CD4-positive, alpha-beta T cell treated with Interleukin-12 subunit alpha and Interleukin-12 subunit beta, for 1 hour (primary cell): ENCODE measurements at regions not wholly inside any gene's neighbourhood (a gene's known extent, or its start where the extent isn't known, plus 50 kb on each side); places are given as distances from the start of the nearest gene placed in this dataset.
"Not testable (repeated sequence)": the region's sequence is repeated elsewhere in the genome, so short reads cannot be mapped to it uniquely, and the experiment has no call there.

Experiments used
- DNase-seq: peaks from one replicate; pipeline ENCODE4 v3.0.0-alpha.2; 2020

DNA sequence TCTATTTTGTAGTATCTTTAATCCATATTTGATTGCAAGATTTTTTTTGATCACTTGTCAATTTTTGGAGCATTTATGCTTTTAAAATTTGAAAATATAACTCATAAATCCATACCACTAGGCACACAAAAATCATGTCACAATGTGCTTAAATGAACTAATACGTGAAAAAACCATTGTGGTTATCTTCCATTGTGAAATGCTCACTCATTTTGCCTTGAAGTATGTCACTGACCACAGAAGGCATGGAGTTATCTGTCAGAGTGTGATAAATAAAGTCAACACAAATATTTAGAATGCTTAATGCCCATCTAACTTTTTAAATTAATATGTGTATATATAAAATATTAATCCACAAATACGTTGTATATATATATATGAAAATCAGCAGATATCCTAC, 347.2 kb downstream of the PTPRC start:
- DNase-seq: no peak

DNA sequence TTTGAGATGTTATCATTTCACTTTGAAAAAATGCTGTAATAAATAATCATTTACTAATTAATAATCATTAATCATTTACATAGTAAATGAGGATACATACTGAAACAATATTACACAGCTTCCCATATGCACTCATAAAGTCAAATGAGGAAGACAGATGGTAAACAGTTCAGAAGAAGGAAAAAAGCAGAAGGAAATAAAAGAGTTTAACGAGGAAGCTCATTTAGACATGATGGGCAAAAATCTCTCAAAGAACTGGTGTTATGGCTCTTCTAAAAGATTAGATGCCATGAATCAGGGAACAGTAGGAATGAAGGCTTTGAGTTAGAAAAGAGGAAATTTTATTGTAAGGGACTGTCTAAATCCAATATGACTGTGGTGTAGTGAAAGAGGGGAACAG, 347.6 kb downstream of the PTPRC start:
- no peak for DNase-seq

DNA sequence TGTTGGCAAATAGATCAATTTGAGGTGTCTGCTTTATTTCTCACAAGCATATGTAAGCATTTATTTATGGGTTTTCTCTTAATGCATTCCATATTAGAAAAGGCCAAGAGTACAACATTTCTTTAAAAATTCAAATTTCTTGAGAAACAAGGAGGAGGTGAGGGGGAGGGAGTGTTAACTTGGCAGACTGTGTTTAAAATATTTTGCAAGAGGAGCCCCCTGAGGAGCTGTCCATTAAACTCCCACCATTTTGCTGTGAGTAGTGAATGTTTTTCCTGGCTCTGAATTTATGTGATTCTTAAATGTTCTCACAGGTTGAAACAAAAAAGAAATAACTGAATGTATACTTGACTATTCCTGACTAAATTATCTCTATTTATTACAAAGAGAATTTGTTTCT, 363.8 kb downstream of the PTPRC start:
- no peak for DNase-seq

DNA sequence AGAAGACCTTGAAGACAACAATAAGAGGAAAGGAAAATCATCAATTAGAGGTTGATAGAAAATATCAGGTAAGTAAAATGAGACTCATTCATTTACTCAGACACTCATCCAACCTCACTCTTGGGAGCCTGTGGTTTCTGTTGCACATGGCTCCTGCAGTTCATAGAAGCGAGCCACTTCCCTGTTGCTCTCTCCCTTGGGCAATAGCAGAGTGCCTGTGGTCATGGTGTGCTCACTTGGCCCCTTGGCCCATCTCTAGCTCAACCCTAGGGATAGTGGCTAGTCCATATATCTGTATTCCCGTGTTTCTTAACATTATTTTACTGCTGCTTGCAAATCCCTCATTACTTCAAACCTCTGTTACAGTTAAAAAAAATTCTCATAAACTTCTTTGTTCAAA, 368.6 kb downstream of the PTPRC start:
- DNase-seq: no peak

DNA sequence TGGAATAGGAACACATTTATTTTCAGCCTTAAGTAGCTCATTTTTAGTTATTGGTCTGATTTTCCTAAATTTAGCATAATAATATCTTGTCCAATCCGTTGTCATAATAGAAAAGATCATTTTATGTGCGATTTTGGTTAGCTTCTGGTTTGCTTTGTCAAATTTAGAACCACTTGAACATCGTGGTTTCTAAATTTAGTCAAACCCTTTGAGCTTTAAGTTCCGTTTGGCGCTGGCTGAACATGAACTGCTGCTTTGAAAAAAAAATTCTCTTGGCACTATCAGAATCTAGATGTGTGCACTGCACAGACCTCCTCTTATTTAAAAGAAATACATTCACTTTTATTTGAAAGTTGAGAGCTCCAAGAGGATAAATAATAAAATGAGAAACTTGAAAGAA, 370.6 kb downstream of the PTPRC start:
- DNase-seq: no peak

DNA sequence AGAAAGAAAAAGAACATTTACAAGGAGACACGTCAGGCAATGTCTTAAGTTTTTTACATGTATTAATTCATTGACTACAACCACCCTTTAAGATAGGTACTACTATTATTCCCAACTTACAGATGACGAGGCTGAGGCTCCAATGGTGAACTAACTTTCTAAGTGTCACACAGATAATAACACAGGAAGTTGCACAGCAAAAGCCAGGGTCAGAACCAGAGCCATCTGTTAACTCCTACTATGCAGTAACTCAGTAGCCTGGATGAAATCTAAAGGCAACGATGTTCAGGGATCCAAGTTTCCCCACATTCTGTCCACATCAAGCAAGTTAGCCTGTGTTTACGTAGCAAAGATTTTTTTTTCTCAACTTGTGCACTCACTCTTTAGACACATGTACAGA, 371.7 kb downstream of the PTPRC start:
- DNase-seq: peak; percentile 18

DNA sequence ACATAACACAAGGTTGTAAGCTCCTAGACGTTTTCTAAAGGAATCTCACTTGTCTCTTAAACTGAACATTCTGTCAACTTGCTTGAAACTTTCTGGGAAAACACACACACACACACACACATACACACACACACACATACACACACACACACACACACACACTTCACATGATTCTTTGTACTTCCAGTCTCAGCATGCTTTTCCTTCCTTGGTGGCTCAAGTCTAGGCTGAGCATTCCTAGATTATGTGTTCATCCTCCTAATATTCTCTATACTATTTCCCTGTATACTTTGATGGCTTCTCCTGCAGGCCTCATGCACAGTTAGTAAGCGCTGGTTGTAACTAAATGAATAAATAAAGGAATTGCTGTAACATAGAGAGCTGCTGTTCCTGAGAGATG, 372.1 kb downstream of the PTPRC start:
- no peak for DNase-seq

DNA sequence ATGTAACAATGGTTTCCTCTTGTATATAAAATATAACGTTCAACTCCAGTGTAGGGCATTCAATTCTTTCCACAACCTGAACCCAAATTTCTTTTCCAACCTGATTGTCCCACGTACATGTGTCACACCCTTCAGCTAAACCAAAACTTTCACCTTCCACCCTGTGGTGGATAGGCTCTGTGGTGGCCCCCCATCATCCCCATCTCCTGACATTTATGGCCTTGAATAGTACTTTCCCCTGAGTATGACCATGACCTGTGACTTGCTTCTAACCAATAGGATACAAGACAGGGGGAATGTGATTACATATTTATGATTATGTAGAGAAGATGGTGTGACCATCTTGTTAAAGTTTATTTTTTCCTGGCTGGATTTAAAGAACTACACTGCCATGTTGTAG, 377.0 kb downstream of the PTPRC start:
- no peak for DNase-seq

DNA sequence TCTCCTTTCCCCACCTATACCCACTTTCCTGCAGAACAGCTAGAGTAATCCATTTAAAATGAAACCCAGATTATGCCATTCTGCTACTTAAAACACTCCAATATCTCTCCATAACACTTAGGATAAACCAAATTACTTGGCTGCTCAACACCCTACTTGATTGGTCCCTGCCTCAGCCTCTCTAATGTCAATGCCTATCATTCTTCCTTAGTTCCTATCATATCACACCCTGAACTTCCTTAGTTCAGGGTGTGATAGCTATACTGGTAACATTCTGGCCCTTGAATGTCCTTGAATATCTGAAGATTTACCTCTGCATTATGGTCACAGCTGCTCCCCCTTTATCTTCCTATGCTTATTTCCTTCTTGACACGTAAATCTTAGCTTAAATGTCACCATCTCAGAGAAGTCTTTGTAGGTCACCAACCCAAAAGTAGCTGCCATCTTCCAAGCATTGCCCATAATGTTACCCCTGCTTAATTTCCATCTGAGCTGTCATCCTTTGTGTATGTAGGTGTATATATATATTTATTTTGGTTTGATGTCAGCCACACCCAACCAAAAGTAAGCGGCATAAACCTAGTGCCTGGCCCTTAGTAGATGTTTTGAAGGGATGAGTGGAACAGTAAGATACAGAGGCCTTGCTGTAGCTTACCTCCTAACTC, 379.8 kb downstream of the PTPRC start:
- DNase-seq: no peak

DNA sequence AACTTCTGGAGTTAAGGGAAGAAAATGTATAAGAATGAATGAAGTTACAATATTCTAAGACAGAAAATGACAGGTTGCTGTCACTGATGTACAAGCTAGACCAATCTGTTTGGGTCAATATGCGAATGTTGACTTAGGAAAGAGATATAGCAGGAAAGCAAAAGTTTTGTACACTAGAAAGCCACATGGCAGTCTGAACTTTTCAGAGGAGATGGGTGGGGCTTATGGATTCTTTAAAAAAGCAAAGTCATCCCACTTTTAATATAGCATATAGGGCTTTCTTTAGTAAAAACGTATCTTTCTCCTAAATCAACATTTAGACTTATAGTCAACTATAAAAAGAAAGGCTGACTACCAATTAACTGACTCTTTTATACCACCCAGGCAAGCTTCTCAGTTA, 381.2 kb downstream of the PTPRC start:
- DNase-seq: no peak

DNA sequence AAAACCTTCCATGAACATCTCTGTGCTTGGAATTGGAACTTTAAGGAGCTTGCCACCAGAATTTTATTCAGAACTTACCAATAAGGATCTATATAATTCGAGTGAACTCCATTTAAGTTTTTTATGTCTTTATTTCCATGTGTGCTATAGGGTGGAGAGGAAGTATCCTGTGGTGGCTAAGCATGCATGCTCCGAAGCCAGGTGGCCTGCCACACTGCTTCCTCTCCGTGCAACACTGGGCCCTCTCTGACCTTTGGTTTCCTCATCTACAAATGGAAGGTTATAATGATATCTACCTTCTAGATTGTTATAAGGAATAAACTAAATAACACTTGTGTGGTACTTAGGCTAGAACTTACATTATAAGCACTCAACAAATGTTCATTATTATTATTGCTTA, 382.1 kb downstream of the PTPRC start:
- no peak for DNase-seq

DNA sequence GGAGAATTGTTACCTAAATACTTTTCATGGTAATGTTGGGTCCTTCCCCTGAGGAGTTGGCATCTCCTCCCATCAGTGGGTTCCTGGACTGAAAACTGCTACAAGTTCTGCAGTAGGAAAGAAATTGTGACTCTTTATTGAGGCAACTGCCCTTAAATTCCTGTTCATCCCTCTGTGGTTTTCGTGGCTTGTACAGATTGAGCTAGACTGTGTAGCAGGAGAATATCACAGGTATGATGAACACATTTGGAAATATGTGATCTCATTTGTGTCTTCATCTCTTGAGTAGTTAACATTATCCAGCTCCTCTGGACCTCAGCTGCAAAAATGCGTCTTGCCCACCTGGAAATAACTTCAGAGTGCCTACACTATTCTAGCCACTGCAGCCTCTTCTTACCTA, 390.6 kb downstream of the PTPRC start:
- DNase-seq: no peak

DNA sequence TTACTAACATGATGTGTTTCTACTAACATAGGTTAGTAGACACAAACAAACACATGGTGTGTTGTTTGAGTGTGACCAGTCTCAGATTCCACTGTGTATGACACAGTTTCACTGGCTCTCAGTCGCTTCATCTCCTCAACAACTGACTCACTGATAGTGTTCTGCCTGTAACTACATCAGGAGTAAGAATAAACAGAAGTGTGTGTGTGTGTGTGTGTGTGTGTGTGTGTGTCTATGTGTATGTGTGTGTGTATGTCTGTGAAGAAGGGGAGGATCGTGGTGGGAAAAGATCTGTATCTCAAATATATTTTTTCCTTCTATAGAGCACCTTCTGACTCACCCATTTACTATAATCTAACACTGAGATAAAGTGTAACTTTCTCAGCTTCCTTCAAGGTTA, 391.0 kb downstream of the PTPRC start:
- no peak for DNase-seq

DNA sequence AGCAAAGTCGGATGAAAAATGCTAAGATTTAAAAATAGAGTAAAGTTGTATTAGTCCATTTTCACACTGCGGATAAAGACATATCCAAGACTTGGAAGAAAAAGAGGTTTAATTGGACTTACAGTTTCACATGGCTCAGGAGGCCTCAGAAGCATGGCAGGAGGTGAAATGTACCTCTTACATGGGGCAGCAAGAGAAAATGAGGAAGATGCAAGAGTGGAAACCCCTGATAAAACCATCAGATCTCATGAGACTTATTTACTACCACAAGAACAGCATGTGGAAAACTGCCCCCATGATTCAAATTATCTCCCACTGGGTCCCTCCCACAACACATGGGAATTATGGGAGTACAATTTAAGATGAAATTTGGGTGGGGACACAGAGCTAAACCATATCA, 391.7 kb downstream of the PTPRC start:
- DNase-seq: not testable (repeated sequence)

DNA sequence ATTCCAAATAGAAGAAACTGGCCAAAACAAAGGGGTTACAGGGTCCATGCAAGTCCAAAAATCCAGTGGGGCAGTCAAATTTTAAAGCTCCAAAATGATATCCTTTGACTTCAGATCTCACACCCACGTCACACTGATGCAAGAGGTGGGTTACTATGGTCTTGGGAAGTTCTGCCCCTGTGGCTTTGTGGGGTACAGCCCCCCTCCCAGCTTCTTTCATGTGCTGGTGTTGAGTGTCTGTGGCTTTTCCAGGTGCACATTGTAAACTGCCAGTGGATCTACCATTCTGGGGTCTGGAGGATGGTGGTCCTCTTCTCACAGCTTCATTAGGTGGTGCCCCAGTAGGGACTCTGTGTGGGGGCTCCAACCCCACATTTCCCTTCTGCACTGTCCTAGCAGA, 392.3 kb downstream of the PTPRC start:
- not testable (repeated sequence) for DNase-seq

DNA sequence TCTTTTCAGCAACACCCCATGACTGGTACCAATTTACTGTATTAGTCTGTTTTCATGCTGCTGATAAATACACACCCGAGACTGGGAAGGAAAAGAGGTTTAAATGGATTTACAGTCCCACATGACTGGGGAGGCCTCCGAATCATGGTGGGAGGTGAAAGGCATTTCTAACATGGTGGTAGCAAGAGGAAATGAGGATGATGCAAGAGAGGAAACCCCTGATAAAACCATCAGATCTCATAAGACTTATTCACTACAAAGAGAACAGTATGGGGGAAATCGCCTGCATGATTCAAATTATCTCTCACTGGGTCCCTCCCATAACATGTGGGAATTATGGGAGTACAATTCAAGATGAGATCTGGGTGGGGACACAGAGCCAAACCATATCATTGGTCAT, 393.6 kb downstream of the PTPRC start:
- not testable (repeated sequence) for DNase-seq

DNA sequence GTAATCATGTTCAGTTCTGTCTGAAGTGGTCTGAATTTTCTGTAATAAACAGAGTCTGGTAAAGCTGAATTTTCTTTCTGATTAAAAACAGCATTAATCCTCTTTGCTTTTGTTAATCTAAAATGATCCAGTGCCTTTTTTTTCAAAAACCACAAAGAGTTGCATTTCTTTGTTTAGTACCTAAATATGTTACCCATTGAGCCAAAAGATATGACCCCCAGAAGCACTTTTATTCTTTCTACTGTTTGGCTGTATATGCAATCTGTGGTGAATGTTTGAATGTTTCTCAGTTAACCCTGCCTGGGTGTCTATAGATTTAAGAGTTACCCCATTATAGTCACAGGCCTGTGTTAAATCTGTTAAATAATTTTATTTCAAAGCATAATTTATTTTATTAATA, 394.8 kb downstream of the PTPRC start:
- DNase-seq: no peak

DNA sequence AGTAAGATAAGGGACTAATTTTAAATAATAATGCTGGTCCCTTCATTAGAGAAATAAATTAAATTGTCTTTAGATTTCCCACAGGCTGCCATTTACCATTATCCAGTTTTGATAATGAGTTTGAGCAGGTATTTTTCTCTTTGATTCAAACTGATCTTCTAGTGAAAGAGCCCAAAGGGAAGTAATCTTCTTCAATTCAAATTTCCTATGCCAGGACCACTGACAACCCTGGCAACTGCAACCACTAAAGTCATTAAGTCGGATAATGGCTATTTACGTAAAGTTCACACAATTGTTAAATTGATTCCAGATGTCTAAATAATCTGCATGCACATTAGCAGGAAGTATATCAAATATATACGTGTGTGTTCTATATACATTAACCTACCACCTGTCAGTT, 399.3 kb downstream of the PTPRC start:
- no peak for DNase-seq

DNA sequence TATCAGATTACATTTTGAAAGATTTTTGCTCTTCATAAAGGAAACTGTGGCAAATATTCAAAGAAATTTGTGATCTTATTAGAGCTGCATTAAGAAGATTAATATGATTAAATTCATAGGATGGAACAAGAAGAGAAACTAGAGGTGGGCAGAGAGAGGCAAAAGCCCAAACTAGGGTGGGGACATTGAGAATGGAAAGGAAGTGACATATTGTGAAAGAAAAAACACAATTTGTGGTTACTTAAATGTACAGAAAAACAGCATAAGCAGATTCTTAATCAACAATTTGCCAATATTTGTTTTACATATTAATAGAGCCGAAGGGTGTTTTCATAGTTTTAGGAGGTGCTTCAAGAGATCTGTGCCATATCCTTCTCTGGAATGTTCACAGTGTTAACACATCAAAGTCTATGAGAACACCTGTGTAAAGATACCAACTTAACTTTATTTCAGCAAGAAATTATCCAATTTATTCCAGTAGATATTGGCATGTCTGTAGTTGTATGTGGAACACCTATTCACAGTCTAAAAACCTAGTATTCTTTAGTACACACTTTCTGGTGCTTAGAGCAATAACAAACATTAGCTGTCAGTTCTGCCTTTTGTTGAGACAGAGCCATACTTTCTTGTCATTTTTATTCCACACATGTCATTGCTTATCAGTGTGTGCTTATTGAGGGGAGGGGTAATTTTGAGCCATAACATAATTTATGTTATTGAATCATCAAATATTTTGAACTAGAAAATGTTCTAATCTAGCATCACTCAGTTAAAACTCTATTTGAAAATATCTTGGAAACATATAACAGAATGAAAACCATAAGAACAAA, 401.5 kb downstream of the PTPRC start:
- no peak for DNase-seq

DNA sequence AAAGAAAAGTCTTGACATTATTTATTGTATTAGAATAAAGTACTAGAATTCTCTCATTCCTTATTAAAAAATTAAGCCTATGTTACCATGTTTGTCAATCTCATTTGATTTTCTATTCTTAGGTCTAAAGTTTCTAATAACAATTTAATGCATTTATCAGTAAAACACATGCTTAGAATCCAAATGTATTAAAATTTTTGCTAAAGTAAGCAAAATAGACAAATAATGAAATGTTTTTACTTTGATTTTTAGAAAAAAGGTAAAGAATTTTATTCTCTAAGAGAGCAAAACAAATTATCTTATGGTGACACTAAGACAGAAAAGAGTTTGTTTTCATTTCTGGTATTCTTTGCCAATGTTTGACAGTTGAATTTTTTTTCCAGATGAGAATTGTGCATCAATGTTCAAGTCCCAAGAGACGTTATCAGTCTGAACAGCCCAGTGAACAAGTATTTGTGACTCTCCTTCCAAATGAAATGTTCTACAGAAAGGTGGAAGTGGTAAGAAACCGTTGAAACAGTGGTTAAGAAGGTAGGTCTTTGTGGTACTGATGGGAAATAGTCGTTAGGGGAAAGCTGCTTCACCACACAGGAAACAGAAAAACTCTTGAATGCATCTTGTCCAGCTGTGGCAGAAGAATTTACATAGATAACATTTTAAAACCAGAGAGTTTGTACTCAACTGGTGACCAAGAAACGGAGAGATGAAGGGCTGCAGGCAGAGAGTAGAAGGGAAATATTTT, 402.5 kb downstream of the PTPRC start:
- DNase-seq: peak; percentile 46

DNA sequence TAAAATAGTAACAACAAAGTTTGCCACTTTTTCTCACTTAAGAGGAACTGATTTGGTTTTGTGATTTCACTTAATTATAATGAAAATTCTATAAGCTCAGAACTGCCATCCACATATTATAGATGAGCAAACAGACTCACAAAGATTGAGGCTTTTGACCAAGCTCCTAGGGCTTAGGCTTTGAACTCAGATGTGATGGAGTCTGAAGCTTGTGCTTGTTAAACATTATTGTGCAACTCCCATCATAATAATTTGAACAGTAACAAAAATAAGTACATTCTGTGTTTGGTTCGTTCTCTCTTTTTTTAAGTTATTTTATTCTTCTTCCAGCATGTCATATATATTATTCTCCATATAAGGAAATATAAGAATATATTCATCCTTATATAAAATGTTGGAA, 403.4 kb downstream of the PTPRC start:
- no peak for DNase-seq

DNA sequence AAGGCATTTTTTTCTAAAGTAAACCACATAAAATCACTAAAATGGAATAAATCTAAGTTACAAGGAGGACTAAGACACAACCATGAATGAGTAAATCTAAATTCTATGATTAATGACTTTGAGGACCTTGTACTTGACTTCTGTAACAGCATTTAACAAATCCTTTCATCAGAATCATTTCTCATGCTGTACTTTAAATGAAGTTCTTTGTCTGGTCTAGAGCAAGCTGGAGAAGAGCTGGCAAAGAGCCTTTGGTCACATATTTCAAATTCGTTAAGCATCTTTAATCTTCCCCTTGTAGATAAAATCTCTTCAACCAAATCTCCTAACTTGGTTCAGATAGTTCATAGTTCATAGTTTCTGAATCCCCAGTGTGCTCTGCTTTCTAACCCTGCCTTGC, 405.4 kb downstream of the PTPRC start:
- no peak for DNase-seq

DNA sequence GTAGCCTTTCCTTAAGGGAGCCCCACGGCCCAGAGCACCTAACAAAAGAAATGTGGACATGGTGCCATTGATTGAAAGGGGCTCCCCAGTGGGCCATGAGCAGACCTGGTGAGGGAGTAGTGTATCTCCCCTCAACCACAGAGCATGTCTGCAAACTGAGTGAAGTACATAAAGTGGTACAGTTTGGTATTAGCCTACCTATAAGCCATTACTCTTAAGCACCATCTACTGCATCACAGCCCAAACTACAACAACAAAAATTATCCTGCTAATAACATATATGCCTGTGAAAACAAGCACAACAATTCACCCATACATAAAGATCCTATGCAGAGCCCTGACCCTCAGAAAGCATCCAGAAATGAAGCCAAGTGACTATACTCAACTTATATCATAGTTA, 407.8 kb downstream of the PTPRC start:
- DNase-seq: no peak

DNA sequence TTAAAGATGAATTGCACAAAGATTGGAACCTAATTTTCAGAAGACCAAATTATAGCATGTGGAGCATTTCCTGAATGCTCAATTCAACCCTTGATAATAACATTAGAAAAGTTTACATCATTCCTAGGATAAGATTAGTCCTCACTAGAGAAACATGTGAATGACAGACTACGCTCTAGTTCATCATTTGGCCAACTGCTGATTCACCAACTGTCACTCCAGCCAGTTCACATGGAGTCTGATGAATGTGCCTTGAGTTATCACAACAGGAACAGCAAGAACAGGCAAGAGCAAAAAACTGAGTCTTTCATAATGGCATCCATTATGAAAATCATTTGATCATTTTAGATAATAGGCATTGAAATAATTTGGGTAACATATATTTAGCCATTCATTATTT, 415.9 kb downstream of the PTPRC start:
- DNase-seq: no peak
